OCI-LY1 (cell line): ENCODE measurements at regions not wholly inside any gene's neighbourhood (a gene's known extent, or its start where the extent isn't known, plus 50 kb on each side); places are given as distances from the start of the nearest gene placed in this dataset.

Experiments
- H2AFZ ChIP-seq: fragments of 200-600 bp; sonication (generic), shearing (Covaris generic); 2 replicates; pipeline ENCODE4 v1.6.0; 2014; ENCODE audit warnings: antibody characterized with exemption, mild to moderate bottlenecking, low read length
- H3F3A ChIP-seq: fragments of 200-600 bp; sonication (generic), shearing (Covaris generic); 2 replicates; pipeline ENCODE4 v1.6.0; 2014; ENCODE audit warnings: mild to moderate bottlenecking, antibody characterized with exemption, low read length, moderate library complexity; ENCODE audit not compliant: insufficient read depth
- H3K27ac ChIP-seq: fragments of 200-600 bp; sonication (generic); 2 replicates; pipeline ENCODE4 v1.5.1; 2014; ENCODE audit warnings: low read length, mixed run types, mild to moderate bottlenecking, low read depth; ENCODE audit not compliant: poor library complexity, severe bottlenecking
- H3K27me3 ChIP-seq: fragments of 200-600 bp; sonication (generic); 2 replicates; pipeline ENCODE4 v1.6.0; 2014; ENCODE audit warnings: antibody characterized with exemption, mild to moderate bottlenecking, low read length, moderate library complexity; ENCODE audit not compliant: insufficient read depth
- H3K36me3 ChIP-seq: fragments of 200-600 bp; sonication (generic); 2 replicates; pipeline ENCODE4 v1.6.1; 2014; ENCODE audit warnings: mild to moderate bottlenecking, antibody characterized with exemption, low read length, moderate library complexity, mixed read lengths; ENCODE audit not compliant: insufficient read depth
- H3K4me1 ChIP-seq: fragments of 200-600 bp; sonication (generic); 2 replicates; pipeline ENCODE4 v1.5.1; 2014; ENCODE audit warnings: mild to moderate bottlenecking, low read length, moderate library complexity; ENCODE audit not compliant: insufficient read depth, severe bottlenecking
- H3K4me2 ChIP-seq: fragments of 200-600 bp; sonication (generic), shearing (Covaris generic); 2 replicates; pipeline ENCODE4 v1.6.1; 2014; ENCODE audit warnings: low read length
- H3K4me3 ChIP-seq: fragments of 200-600 bp; sonication (generic); 2 replicates; pipeline ENCODE4 v1.5.1; 2014; ENCODE audit warnings: low read length, low read depth, mild to moderate bottlenecking, mixed read lengths; ENCODE audit not compliant: poor library complexity, severe bottlenecking
- H3K79me2 ChIP-seq: fragments of 200-600 bp; shearing (Covaris generic); 2 replicates; pipeline ENCODE4 v1.6.1; 2016; ENCODE audit warnings: mixed run types, low read length, mixed read lengths; ENCODE audit not compliant: insufficient read depth
- H3K9ac ChIP-seq: fragments of 200-600 bp; sonication (generic), shearing (Covaris generic); 2 replicates; pipeline ENCODE4 v1.6.1; 2014; ENCODE audit warnings: mild to moderate bottlenecking, low read length, mixed read lengths
- H3K9me2 ChIP-seq: fragments of 200-600 bp; sonication (generic), shearing (Covaris generic); 2 replicates; pipeline ENCODE4 v1.6.1; 2014; ENCODE audit warnings: low read depth, mild to moderate bottlenecking, low read length, mixed read lengths
- H3K9me3 ChIP-seq: fragments of 200-600 bp; shearing (Covaris generic); 2 replicates; pipeline ENCODE4 v1.6.1; 2014; ENCODE audit warnings: low read length, mixed read lengths
- H4K20me1 ChIP-seq: fragments of 200-600 bp; sonication (generic), shearing (Covaris generic); 2 replicates; pipeline ENCODE4 v1.6.0; 2016; ENCODE audit warnings: mild to moderate bottlenecking, low read length; ENCODE audit not compliant: insufficient read depth
- CTCF ChIP-seq: fragments of 200-600 bp; sonication (generic), shearing (Covaris generic); IDR thresholded peaks from 2 replicates; pipeline ENCODE4 v1.5.1; 2017; ENCODE audit warnings: mild to moderate bottlenecking, antibody characterized with exemption, low read length, moderate library complexity, mixed read lengths
- EZH2 ChIP-seq: fragments of 200-600 bp; sonication (generic), shearing (Covaris generic); IDR thresholded peaks from 2 replicates; pipeline ENCODE4 v1.8.0; 2017; ENCODE audit warnings: borderline replicate concordance, mixed run types, mild to moderate bottlenecking, antibody characterized with exemption, low read length, moderate library complexity, mixed read lengths

- no peak overlapping the region for H3K4me3 ChIP-seq
- H3K9me2 ChIP-seq: no peaks in the 10 kb centered on the region
- no peak overlapping the region for H3K9ac ChIP-seq
- H3K4me1 ChIP-seq: no peaks in the 10 kb centered on the region
- H4K20me1 ChIP-seq: no peaks in the 10 kb centered on the region
- TF ChIP-seq CTCF: no peak
- TF ChIP-seq EZH2: no peak
- H3K27ac ChIP-seq: no peak overlapping the region
- H3K4me2 ChIP-seq: no peak overlapping the region
- H3F3A ChIP-seq: no peaks in the 10 kb centered on the region
- no peaks in the 10 kb centered on the region for H3K79me2 ChIP-seq
- no peaks in the 10 kb centered on the region for H3K36me3 ChIP-seq
- H3K9me3 ChIP-seq: no peaks in the 10 kb centered on the region
- H2AFZ ChIP-seq: no peak overlapping the region
- no peaks in the 10 kb centered on the region for H3K27me3 ChIP-seq
Observed at GRCh38 chr21:18058731-18059398, 185.8 kb upstream of the CHODL start.

- no peaks in the 10 kb centered on the region for H3K9me3 ChIP-seq
- H3F3A ChIP-seq: no peaks in the 10 kb centered on the region
- H3K36me3 ChIP-seq: no peaks in the 10 kb centered on the region
- no peak overlapping the region for H3K4me3 ChIP-seq
- H3K9ac ChIP-seq: no peak overlapping the region
- no peak overlapping the region for H3K4me2 ChIP-seq
- no peaks in the 10 kb centered on the region for H4K20me1 ChIP-seq
- no peaks in the 10 kb centered on the region for H3K27me3 ChIP-seq
- no peak for TF ChIP-seq EZH2
- TF ChIP-seq CTCF: no peak
- H3K9me2 ChIP-seq: no peaks in the 10 kb centered on the region
- H3K4me1 ChIP-seq: no peaks in the 10 kb centered on the region
- H2AFZ ChIP-seq: no peak overlapping the region
- H3K27ac ChIP-seq: no peak overlapping the region
- H3K79me2 ChIP-seq: no peaks in the 10 kb centered on the region
Observed at GRCh38 chr21:18053151-18053550, 191.5 kb upstream of the CHODL start.

- TF ChIP-seq CTCF (no peak), EZH2 (no peak)
- H3K9me3 ChIP-seq: no peaks in the 10 kb centered on the region
- H3F3A ChIP-seq: no peaks in the 10 kb centered on the region
- H2AFZ ChIP-seq: no peak overlapping the region
- no peak overlapping the region for H3K4me2 ChIP-seq
- H3K4me3 ChIP-seq: no peak overlapping the region
- no peaks in the 10 kb centered on the region for H3K36me3 ChIP-seq
- no peaks in the 10 kb centered on the region for H3K79me2 ChIP-seq
- H4K20me1 ChIP-seq: no peaks in the 10 kb centered on the region
- H3K9me2 ChIP-seq: no peaks in the 10 kb centered on the region
- H3K27ac ChIP-seq: no peak overlapping the region
- H3K9ac ChIP-seq: no peak overlapping the region
- no peaks in the 10 kb centered on the region for H3K27me3 ChIP-seq
- H3K4me1 ChIP-seq: no peaks in the 10 kb centered on the region
Observed at GRCh38 chr21:18049461-18049860, 195.2 kb upstream of the CHODL start.
